Coronary artery (tissue), 2 donors: ENCODE measurements at regions not wholly inside any gene's neighbourhood (a gene's known extent, or its start where the extent isn't known, plus 50 kb on each side); places are given as distances from the start of the nearest gene placed in this dataset.

Experiments used
- DNase-seq: peaks from one replicate; pipeline ENCODE4 v3.0.0-alpha.2; 2017; ENCODE audit warnings: low spot score
- H3K27ac ChIP-seq, 2 donors: fragments of 200-600 bp; sonication (generic); one replicate each; pipeline ENCODE4 v1.5.1; 2016 to 2019
- H3K4me3 ChIP-seq: fragments of 200-600 bp; sonication (generic); 2 replicates; pipeline ENCODE4 v1.5.1; 2016; ENCODE audit warnings: mild to moderate bottlenecking, moderate library complexity
- TF ChIP-seq, protein P1 (sequence below): fragments of 200-600 bp; sonication (generic); IDR thresholded peaks from one replicate; pipeline ENCODE4 v1.5.1; 2019; ENCODE audit warnings: antibody characterized with exemption

DNA sequence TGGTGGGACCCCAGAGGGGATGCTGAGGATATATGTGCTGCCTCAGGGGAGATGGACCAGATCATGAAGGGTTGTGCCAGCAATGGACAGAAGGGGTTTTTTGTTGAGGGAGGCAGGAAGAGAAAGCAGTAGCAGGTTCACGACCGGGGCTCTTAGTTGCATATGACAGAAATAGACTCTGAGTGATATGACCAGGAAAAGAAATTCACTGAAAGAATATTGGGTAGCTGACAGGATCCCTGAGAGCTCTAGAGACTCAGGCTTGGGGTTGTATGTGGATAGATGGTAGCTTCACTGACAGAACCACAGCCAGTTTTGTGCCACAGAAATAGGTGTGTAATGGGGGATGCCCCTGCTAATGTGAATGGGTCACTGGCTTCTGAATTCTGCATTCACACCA is 241.6 kb downstream of the ZNF621 start:
- TF ChIP-seq, protein P1, sequence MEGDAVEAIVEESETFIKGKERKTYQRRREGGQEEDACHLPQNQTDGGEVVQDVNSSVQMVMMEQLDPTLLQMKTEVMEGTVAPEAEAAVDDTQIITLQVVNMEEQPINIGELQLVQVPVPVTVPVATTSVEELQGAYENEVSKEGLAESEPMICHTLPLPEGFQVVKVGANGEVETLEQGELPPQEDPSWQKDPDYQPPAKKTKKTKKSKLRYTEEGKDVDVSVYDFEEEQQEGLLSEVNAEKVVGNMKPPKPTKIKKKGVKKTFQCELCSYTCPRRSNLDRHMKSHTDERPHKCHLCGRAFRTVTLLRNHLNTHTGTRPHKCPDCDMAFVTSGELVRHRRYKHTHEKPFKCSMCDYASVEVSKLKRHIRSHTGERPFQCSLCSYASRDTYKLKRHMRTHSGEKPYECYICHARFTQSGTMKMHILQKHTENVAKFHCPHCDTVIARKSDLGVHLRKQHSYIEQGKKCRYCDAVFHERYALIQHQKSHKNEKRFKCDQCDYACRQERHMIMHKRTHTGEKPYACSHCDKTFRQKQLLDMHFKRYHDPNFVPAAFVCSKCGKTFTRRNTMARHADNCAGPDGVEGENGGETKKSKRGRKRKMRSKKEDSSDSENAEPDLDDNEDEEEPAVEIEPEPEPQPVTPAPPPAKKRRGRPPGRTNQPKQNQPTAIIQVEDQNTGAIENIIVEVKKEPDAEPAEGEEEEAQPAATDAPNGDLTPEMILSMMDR: no peak
- Histone ChIP-seq H3K27ac (peak overlapping the region; percentile 24 to 34), H3K4me3 (peak overlapping the region; percentile 32)
- no peak for DNase-seq

DNA sequence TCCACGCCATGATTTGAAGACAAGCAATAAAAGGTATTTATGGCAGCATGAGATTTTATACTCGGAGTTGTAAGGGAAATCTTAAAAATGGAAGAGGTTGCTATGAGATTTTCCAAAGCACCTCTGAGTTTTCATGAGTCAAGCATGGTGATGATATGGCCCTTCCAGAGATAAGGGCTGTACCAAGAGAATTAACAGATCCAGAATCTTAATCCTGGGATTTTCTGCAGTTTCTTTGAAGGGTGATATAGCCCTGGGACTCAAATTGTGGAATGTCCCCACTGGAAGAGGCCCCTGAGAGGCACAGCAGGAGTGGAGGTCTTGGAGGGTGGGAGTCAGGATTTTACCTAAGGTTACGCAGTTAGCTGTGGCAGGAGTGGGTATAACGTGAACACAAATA is 243.3 kb downstream of the ZNF621 start:
- H3K27ac ChIP-seq: no peak overlapping the region
- no peak for DNase-seq
- TF ChIP-seq, protein P1: no peak
- H3K4me3 ChIP-seq: no peak overlapping the region

DNA sequence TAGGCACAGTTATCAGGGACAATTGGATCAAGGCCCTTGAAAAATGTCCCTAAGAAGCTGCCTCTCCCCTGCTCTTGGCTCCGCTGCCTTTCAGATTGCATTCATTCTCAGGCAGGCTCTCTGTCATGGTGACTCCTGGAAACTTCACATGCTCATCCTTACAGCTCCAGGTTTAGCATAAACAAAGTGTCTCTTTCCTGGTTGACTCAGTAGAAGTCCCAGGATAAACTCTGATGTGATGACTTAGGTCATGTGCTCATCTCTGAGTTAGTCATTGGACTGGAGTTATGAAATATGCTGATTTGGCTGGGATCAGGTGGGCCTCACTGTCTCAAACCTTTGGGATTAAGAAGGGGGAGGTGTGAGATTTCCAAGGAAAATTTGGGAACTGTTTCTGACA is 243.8 kb downstream of the ZNF621 start:
- TF ChIP-seq, protein P1: no peak
- Histone ChIP-seq H3K4me3 (no peak overlapping the region), H3K27ac (no peak overlapping the region)
- no peak for DNase-seq

DNA sequence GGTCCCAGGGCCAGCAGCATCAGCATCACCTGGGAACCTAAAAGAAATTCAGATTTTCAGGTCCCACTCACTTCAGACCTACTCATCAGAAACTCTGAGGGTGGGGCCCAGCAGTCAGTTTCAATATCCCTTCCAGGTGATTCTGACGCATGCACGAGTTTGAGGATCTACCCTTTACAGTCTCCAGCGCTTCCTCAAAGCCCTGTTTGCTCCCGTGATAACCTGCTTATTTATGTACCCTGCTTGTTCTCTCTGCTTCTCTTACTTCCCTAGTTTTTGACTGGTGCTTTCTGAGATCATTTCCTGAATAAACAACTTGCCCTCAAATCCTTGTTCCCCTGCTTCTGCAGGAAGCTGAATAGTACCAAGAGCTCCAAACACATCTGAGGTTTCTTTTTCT is 245.3 kb downstream of the ZNF621 start:
- no peak overlapping the region for H3K4me3 ChIP-seq
- no peak for DNase-seq
- peak overlapping the region in 1 of 2 donors; percentile 73 for H3K27ac ChIP-seq
- TF ChIP-seq, protein P1: no peak

DNA sequence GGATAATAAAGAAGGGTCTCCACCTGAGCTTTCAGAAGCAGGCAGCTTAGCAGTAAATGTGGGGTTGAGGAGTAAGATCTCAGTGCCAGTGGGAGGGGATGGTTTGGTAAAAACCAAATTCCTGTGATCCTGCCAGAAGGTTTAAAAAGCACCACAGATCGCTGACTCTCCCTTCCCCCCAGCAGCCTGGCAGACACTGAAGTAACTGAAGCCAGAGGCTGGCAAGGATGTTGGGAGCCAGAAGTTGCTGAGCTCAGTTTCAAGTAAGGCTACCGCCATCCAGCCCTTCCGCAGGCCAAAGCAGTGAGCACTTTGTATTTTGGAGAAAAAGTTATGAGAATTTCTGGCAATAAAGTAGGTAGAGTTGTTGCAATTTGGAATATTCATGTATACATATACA is 246.4 kb downstream of the ZNF621 start:
- Histone ChIP-seq H3K4me3 (no peak overlapping the region), H3K27ac (peak overlapping the region in 1 of 2 donors; percentile 73)
- DNase-seq: no peak
- TF ChIP-seq, protein P1: no peak

DNA sequence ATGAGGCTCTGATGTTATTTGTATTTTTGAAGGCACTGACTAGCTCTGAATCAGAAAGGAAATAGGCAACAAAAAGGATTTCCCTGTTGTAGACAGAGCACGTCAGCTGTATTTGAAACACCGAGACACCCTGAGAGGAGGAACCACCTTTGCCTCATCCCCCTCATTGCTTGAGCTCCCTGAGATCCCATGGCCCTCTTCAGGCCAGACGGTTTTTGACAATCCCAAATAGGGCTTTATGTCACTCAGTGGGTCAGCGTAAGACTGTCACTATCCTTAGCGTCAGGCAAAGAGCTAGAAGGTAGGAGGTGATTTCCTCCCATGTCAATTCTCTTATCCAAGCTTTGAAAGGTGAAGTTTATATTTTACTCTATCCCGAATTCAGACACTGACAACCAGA is 254.3 kb downstream of the ZNF621 start:
- Histone ChIP-seq H3K4me3 (no peak overlapping the region), H3K27ac (peak overlapping the region in 1 of 2 donors; percentile 86)
- TF ChIP-seq, protein P1: no peak
- DNase-seq: no peak

DNA sequence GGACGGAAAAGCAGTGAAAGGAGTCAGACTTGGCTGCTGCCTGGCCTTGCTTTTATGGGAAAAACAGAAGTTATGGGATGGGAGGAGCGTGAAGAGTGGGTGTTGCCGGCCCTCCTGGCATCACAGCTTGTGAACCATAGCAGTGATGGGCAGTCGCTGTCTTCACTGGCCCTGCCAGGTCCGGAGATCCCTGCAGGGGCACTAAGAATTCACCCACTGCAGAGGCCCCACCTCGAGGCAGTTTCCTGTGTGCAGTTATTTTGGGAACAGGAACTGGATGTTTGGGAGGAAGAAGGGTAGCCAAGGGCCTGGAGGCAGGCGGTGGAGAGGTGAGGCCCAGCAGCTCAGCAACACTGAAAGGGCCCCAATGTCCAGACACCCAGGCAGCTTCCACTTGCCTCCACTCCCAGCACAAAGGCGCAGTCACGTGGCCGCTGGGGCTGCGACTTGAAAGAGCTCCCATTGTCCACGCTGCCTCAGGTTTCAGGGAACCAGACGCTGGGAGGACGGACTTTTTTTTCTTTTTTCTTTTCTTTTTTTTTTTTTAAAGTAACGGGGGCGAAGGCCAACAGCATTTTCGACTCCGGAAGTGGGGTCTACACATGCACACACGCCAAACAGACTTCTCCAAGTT is 255.6 kb downstream of the ZNF621 start:
- DNase-seq: peak; percentile 87
- TF ChIP-seq, protein P1: no peak
- H3K4me3 ChIP-seq: peak overlapping the region; percentile 60
- peak overlapping the region; percentile 76 to 86 for H3K27ac ChIP-seq
